HG02938 (cell line): ENCODE measurements at regions not wholly inside any gene's neighbourhood (a gene's known extent, or its start where the extent isn't known, plus 50 kb on each side); places are given as distances from the start of the nearest gene placed in this dataset.
"Not testable (repeated sequence)": the region's sequence is repeated elsewhere in the genome, so short reads cannot be mapped to it uniquely, and the experiment has no call there.

ENCODE experiments used
- ATAC-seq: cut with Tn5 transposase; IDR thresholded peaks from one replicate; pipeline ENCODE4 v1.9.1; 2021; ENCODE audit warnings: mild to moderate bottlenecking, moderate library complexity; ENCODE audit not compliant: unreplicated experiment

GRCh38 chr6:159527351-159527750, 165.7 kb downstream of the SOD2 start:
- ATAC-seq = no peak

- no peak for ATAC-seq
Observed at GRCh38 chr6:159525445-159526025, 167.5 kb downstream of the SOD2 start.

- ATAC-seq = no peak
Observed at GRCh38 chr6:159522877-159523547, 170.0 kb downstream of the SOD2 start.

- no peak for ATAC-seq
Observed at GRCh38 chr6:159521962-159522361, 171.1 kb downstream of the SOD2 start.

- no peak for ATAC-seq
Observed at GRCh38 chr6:159520002-159520401, 173.0 kb downstream of the SOD2 start.

GRCh38 chr6:159515811-159516210, 177.2 kb downstream of the SOD2 start:
- not testable (repeated sequence) for ATAC-seq

GRCh38 chr6:159513914-159514313, 179.1 kb downstream of the SOD2 start:
- ATAC-seq = no peak

GRCh38 chr6:159513074-159513720, 179.8 kb downstream of the SOD2 start:
- no peak for ATAC-seq

GRCh38 chr6:159512571-159512970, 180.5 kb downstream of the SOD2 start:
- ATAC-seq = no peak

GRCh38 chr6:159512104-159512503, 180.9 kb downstream of the SOD2 start:
- ATAC-seq = no peak

GRCh38 chr6:159510141-159510540, 182.9 kb downstream of the SOD2 start:
- ATAC-seq = no peak

GRCh38 chr6:159508931-159509330, 184.1 kb downstream of the SOD2 start:
- ATAC-seq = no peak

- ATAC-seq = no peak
Observed at GRCh38 chr6:159506048-159506447, 187.0 kb downstream of the SOD2 start.

GRCh38 chr6:159505140-159505922, 187.7 kb downstream of the SOD2 start:
- ATAC-seq = no peak

GRCh38 chr6:159501558-159501957, 191.5 kb downstream of the SOD2 start:
- ATAC-seq = no peak

GRCh38 chr6:159499034-159499433, 194.0 kb downstream of the SOD2 start:
- no peak for ATAC-seq

GRCh38 chr6:159494586-159494972, 198.5 kb downstream of the SOD2 start:
- no peak for ATAC-seq

GRCh38 chr6:159493898-159494585, 199.0 kb downstream of the SOD2 start:
- ATAC-seq = no peak

- ATAC-seq = no peak
Observed at GRCh38 chr6:159493231-159493897, 199.7 kb downstream of the SOD2 start.

- no peak for ATAC-seq
Observed at GRCh38 chr6:159490298-159490937, 202.6 kb downstream of the SOD2 start.
